Astrocyte of the hippocampus (primary cell): ENCODE measurements at regions not wholly inside any gene's neighbourhood (a gene's known extent, or its start where the extent isn't known, plus 50 kb on each side); places are given as distances from the start of the nearest gene placed in this dataset.
"Not testable (repeated sequence)": the region's sequence is repeated elsewhere in the genome, so short reads cannot be mapped to it uniquely, and the experiment has no call there.

Experiments used
- DNase-seq: peaks from one replicate; pipeline ENCODE4 v3.0.0; 2011; ENCODE audit warnings: low read depth, low spot score

GRCh38 chr20:40930561-40930960 is 98.1 kb upstream of the TOP1 start:
- DNase-seq = no peak

GRCh38 chr20:40931410-40932044 is 97.1 kb upstream of the TOP1 start:
- DNase-seq = no peak

- DNase-seq = no peak
Observed at GRCh38 chr20:40932436-40932835, 96.2 kb upstream of the TOP1 start.

GRCh38 chr20:40933758-40934157 is 94.9 kb upstream of the TOP1 start:
- no peak for DNase-seq

DNA sequence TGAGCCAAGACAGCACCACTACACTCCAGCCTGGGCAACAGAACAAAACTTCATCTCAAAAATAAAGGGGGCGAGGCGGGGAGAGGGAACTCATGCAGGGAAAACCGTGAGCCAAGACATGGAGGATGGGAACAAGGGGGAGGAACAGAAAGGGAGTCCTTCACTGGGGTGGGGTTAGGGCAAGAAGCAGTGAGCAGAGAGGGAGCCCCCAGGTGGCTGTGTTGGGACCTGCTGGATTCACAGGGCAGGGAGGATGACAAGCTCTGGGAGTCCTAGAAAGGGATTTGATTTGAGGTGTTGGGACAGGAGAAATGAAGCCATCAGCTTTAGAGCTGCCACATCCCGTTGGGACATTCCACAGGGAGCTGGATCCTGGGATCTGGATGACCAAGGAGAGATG is 90.6 kb upstream of the TOP1 start:
- no peak for DNase-seq

- no peak for DNase-seq
Observed at GRCh38 chr20:40939667-40940066, 89.0 kb upstream of the TOP1 start.

DNA sequence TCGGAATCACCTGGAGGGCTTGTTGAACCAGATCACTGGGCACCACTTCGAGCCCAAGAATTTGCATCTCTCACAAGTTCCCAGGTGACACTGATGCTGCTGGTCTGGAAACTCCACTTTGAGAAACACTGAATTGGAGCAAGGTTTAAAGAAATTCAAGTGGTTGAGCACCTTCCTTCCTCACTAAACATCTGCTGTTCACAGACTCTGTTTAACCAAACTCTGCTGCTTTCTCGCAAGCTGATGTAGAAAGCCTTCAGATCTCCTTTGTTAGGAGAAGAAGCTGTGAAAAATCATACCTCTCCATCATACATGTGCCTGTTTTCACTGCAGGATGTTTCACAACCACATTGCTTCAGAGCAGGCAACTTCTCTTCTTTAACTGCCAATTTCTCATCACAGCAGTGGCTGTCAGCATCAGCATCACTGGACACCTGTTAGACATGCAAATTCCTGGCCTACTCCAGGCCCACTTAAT is 87.5 kb upstream of the TOP1 start:
- DNase-seq = no peak

- DNase-seq = no peak
Observed at GRCh38 chr20:40942006-40942405, 86.6 kb upstream of the TOP1 start.

GRCh38 chr20:40942775-40943174 is 85.8 kb upstream of the TOP1 start:
- DNase-seq = no peak

DNA sequence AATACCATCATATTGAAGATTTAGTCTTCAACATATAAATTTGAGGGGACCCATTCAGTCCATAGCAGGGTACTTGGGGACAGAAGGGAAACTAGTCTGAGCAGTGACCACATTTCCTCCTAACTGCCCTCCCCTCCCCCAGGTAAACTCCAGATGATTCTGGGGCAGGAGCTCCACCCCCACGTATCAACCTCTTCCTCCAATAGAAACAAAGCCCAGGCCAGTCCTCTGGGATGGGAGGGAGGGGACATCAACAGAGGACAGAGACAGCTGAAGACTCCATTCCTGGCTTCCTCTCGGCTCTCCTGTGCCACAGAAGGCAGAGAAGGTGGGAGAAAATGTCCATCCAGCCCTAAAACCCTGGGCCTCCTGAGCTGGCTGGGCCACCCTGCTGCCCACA is 85.0 kb upstream of the TOP1 start:
- no peak for DNase-seq

GRCh38 chr20:40945189-40945588 is 83.4 kb upstream of the TOP1 start:
- no peak for DNase-seq

DNA sequence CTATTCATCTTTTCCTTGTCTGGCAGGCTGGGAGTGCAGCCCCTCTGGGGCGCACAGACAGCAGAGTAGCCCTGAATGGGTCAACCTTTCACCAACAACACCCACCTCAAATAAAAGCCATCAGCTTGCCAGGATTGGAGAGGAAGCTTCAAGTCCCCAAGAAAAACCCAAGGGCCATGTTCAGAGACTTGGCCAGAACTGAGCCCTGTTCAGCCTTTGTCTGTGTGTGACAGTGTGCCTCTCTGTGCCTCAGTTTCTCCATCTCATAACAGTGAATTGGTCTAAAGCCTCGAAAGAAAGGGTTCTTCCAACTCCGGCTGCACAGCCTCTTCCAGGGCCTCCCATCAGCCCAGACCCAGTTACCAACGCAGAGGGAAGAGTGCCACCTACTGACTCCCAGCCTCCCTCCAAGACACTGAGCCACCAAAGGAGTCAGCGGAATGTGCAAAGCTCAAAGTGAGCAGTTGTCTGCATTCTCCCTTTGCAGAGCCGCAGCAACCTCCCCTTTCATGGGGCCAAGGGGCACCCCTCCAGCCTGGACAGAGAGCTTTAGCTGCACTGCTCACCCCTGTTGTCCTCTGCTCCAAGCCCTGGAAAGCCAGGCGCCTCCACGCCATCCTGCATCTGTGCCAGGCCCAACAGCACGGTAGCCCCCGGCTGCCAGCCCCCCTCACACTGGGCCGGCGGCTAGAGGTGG is 82.7 kb upstream of the TOP1 start:
- peak; percentile 80 for DNase-seq

- no peak for DNase-seq
Observed at GRCh38 chr20:40946451-40946850, 82.2 kb upstream of the TOP1 start.

- DNase-seq = no peak
Observed at GRCh38 chr20:40948465-40949267, 80.0 kb upstream of the TOP1 start.

DNA sequence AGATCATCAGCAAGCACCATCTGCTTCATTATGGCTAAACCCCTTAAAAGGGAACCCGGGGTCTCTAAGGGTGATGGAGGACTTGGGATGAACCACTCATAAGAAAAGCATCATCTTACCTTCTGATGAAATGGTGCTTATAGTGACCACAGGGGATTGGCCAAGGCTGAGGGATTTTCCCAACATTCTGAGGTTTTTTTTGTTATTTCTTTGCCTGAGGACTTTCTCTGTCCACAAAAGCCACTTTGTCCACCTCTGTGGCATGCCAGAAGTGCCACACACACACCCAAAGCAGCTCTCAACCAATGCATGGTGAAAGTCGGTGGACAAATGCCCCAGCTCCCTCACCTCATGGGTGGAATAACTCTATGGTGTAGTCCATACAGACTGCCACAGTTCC is 79.3 kb upstream of the TOP1 start:
- DNase-seq = peak; percentile 28

- no peak for DNase-seq
Observed at GRCh38 chr20:40952136-40952535, 76.5 kb upstream of the TOP1 start.

DNA sequence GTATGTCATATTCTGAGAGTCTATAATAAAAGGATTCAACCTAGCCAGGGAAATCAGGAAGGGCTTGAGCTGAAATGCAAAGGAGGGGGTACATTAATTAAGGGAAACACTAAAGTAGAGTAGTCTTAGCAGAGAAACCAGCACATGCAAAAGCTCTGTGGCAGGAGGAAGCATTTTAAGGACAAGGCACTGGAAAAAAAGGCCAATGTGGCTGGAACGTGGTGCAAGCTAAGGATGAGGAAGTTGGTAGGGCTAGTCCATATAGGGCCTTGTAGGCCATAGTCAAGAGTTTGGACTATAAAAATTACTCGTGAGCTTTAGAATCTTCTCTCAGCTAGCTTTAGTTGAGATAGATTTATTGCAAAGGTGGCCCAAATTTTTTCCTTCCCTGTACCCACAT is 75.2 kb upstream of the TOP1 start:
- DNase-seq = no peak

GRCh38 chr20:40953856-40954255 is 74.8 kb upstream of the TOP1 start:
- peak; percentile 19 for DNase-seq

DNA sequence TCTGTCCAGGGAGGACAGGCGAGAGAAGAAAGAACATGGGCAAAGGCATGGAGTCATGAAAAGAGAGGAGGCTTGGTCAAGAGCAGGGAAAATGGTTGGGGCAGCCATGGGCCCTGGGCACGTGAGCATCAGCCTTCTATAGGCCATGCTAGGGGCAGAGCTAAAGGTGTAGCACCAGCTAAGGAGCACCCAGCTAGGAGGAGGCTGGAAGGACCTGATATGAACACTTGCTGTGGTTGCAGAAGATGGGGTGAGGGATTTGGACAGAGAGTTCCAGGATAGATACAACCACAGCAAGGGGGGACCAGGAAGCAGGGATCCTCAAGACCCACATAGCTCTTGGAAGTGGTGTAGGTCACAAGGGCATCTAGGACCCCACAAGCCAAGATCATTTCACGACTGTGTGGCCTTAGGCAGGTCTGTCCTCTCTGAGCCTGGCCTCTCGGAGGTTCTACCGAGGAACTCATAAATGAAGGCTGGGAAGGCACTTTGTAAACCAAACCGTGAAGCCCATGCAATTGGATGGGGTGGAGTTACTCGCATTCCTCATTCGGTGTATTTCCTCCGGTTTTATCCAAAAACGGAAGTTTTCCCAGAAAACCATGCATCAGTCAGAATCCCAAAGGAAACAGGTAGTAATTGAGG is 74.0 kb upstream of the TOP1 start:
- no peak for DNase-seq

DNA sequence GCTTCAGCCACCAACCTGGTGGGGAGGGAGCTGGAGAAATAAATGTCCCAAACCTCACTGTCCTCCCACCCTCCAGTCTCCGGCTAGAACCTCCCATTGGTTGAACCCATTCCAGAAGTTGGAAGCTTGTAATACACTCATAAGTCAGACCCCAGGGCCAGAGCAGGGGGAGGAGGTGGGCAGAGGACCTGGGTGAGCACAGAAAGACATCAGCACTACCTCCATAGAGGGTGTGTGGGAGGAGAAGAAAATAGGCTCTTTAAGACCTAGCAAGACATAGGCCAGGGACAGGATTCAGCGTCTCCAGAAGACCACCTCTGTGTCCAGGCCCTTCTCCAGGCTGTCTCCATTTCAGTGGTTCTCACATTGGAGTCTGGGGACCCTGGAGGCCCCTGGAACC is 73.3 kb upstream of the TOP1 start:
- no peak for DNase-seq

- DNase-seq = not testable (repeated sequence)
Observed at GRCh38 chr20:40955826-40956225, 72.8 kb upstream of the TOP1 start.
